GM18498 (cell line): ENCODE measurements at regions not wholly inside any gene's neighbourhood (a gene's known extent, or its start where the extent isn't known, plus 50 kb on each side); places are given as distances from the start of the nearest gene placed in this dataset.
"Not testable (repeated sequence)": the region's sequence is repeated elsewhere in the genome, so short reads cannot be mapped to it uniquely, and the experiment has no call there.

Experiments used
- ATAC-seq: cut with Tn5 transposase; IDR thresholded peaks from one replicate; pipeline ENCODE4 v1.9.1; 2021; ENCODE audit warnings: mild to moderate bottlenecking, moderate library complexity; ENCODE audit not compliant: unreplicated experiment

DNA sequence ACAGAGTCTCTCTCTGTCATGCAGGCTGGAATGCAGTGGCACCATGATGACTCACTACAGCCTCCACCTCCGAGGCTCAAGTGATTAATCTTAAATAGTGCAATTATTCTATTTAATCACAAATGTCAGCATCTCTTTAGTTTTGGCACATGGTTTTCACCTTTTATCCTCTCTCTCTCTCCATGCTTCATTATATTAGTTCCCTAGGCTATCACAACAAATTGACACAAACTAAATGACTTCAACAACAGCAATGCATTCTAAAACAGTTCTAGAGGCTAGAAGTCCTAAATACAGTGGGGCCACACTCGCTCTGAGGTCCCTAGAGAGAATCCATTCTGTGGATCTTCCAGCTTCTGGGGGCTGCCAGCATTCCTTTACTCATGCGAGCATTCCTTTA, 178.2 kb upstream of the ZNG1F start:
- ATAC-seq = not testable (repeated sequence)

- not testable (repeated sequence) for ATAC-seq
Observed at GRCh38 chr9:41361790-41362189, 172.7 kb upstream of the ZNG1F start.

- not testable (repeated sequence) for ATAC-seq
Observed at GRCh38 chr9:41359116-41359515, 170.0 kb upstream of the ZNG1F start.

- ATAC-seq = not testable (repeated sequence)
Observed at GRCh38 chr9:41358682-41359081, 169.6 kb upstream of the ZNG1F start.

DNA sequence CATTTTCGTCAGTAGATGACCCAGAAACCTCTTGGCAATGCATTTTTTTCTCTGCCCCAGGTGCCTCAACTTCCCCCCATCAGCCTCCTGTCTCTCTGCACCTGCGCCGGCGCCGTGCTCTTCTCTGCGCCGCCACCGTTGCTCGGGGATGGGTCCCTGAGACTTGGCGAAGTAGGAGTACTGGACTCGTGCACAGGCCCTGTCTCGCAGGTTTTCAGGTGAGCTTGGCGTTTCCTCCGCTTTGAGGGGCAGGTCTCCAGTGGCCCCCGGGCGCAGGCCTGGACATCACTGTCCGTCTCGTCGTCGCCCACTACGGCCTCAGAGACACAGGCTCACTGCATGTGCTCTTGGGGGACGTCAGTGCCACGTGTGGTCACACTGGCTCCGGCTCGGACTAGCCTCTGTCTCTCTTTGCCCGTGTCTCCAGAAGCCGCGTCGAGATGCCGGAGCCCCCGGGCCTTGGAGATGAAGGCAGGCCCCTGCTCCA, 168.8 kb upstream of the ZNG1F start:
- ATAC-seq = not testable (repeated sequence)

- not testable (repeated sequence) for ATAC-seq
Observed at GRCh38 chr9:41357350-41357748, 168.2 kb upstream of the ZNG1F start.

- peak; percentile 58 for ATAC-seq
Observed at GRCh38 chr9:41356588-41357349, 167.7 kb upstream of the ZNG1F start.

- not testable (repeated sequence) for ATAC-seq
Observed at GRCh38 chr9:41355712-41356450, 166.8 kb upstream of the ZNG1F start.

- not testable (repeated sequence) for ATAC-seq
Observed at GRCh38 chr9:41354978-41355377, 165.9 kb upstream of the ZNG1F start.

- not testable (repeated sequence) for ATAC-seq
Observed at GRCh38 chr9:41354060-41354934, 165.2 kb upstream of the ZNG1F start.

- not testable (repeated sequence) for ATAC-seq
Observed at GRCh38 chr9:41353026-41353425, 163.9 kb upstream of the ZNG1F start.

DNA sequence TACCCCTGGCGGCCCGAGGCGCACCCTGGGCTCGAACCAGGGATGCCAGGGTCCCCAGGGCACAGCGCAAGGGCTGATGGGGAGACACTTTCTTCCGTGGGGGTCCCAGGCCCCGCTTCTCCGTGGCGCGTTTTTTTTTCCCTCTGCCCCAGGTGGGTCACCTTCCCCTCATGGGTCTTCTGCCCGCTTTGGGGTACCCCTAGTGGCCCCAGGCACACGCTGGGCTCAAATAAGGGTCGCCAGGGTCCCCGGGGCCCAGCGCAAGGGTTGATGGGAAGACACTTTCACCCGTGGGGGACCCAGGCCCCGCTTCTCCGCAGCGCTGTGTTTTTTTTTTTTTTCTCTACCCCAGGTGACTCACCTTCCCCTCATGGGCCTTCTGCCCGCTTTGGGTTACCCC, 163.3 kb upstream of the ZNG1F start:
- not testable (repeated sequence) for ATAC-seq

DNA sequence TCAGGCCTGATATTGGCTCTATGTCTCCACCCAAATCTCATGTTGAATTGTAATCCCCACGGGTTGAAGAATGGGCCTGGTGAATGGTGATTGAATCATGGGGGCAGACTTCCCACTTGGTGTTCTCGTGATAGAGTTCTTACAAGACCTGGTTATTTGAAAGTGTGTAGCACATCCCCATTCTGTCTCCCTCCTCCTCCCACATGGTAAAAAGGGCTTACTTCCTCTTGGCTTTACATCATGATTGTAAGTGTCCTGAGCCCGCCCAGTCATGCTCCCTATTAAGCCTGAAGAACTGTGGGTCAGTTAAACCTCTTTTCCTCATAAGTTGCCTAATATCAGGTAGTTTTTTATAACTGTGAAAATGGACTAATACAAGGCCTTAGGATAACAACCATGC, 158.8 kb upstream of the ZNG1F start:
- not testable (repeated sequence) for ATAC-seq

GRCh38 chr9:41332562-41332961, 143.4 kb upstream of the ZNG1F start:
- ATAC-seq = not testable (repeated sequence)

GRCh38 chr9:41321277-41321676, 132.2 kb upstream of the ZNG1F start:
- not testable (repeated sequence) for ATAC-seq

DNA sequence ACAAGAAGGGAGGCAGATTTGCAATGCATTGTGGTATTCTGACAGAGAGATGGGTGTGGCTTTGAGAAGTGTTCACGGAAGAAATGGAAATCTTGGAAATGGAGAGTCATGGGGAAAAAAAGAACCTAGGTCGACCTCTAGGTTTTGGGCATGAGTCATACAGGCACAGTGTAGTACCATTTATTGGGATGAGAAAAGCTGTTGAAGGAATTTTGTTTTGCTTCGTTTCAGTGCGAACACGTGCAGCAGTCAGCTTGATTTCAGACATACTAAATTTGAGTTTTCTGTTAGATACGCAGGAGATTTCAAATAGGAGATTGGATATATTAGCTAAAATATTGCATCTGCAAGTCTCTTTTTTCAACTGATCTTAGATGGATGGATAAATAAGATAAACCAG, 119.8 kb upstream of the ZNG1F start:
- ATAC-seq = not testable (repeated sequence)

DNA sequence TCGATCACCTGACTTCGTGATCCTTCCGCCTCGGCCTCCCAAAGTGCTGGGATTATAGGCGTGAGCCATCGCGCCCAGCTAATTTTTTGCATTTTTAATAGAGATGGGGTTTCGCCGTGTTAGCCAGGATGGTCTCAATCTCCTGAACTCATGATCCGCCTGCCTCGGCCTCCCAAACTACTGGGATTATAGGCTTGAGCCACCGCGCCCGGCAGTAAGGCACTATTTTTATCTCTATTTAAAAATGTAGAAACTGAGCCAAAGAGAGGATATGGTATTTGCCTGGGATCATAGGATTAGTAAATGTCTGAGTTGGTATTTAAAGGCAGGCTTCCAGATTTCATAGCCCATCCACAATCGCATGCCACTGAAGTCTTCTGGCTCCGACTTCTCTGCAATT, 96.6 kb upstream of the ZNG1F start:
- ATAC-seq = not testable (repeated sequence)

GRCh38 chr9:41280299-41281238, 91.5 kb upstream of the ZNG1F start:
- ATAC-seq = not testable (repeated sequence)

GRCh38 chr9:41279437-41279836, 90.3 kb upstream of the ZNG1F start:
- not testable (repeated sequence) for ATAC-seq

- not testable (repeated sequence) for ATAC-seq
Observed at GRCh38 chr9:41279033-41279432, 89.9 kb upstream of the ZNG1F start.
